ENCODE measurements at regions not wholly inside any gene's neighbourhood (a gene's known extent, or its start where the extent isn't known, plus 50 kb on each side); places are given as distances from the start of the nearest gene placed in this dataset.

GRCh38 chr2:240346753-240347372 lies 88.6 kb upstream of the GPC1 start:
- no peak for DNase-seq (ENCODE audit: low spot score)

GRCh38 chr2:240347373-240347940 lies 88.0 kb upstream of the GPC1 start:
- no peak for TF ChIP-seq CTCF (IDR thresholded peaks at IDR 0.05; ENCODE audit: extremely low read depth, missing control alignments)
- no peak for DNase-seq (ENCODE audit: low spot score)

More at GRCh38 chr2:240346753-240347372, 88.6 kb upstream of the GPC1 start:
- TF ChIP-seq CTCF (IDR thresholded peaks at IDR 0.05; ENCODE audit: extremely low read depth, missing control alignments): no peak

- no peak for DNase-seq (ENCODE audit: low spot score)
- TF ChIP-seq CTCF (IDR thresholded peaks at IDR 0.05; ENCODE audit: extremely low read depth, missing control alignments): no peak
Observed at GRCh38 chr2:240347949-240348500, 87.4 kb upstream of the GPC1 start.

GRCh38 chr2:240348522-240348921 lies 86.9 kb upstream of the GPC1 start:
- TF ChIP-seq CTCF (IDR thresholded peaks at IDR 0.05; ENCODE audit: extremely low read depth, missing control alignments): no peak

GRCh38 chr2:240349133-240350005 lies 86.1 kb upstream of the GPC1 start:
- no peak for TF ChIP-seq CTCF (IDR thresholded peaks at IDR 0.05; ENCODE audit: extremely low read depth, missing control alignments)
- no peak for DNase-seq (ENCODE audit: low spot score)

More at GRCh38 chr2:240348522-240348921, 86.9 kb upstream of the GPC1 start:
- no peak for DNase-seq (ENCODE audit: low spot score)

GRCh38 chr2:240350006-240350355 lies 85.5 kb upstream of the GPC1 start:
- no peak for DNase-seq (ENCODE audit: low spot score)
- no peak for TF ChIP-seq CTCF (IDR thresholded peaks at IDR 0.05; ENCODE audit: extremely low read depth, missing control alignments)

- no peak for TF ChIP-seq CTCF (IDR thresholded peaks at IDR 0.05; ENCODE audit: extremely low read depth, missing control alignments)
- DNase-seq (ENCODE audit: low spot score): no peak
Observed at GRCh38 chr2:240350696-240351087, 84.8 kb upstream of the GPC1 start.
